Activated T-cell treated with anti-CD3 and anti-CD28 coated beads, Interleukin-2, amount 50 U/mL, for 24 hours (primary cell): ENCODE measurements at regions not wholly inside any gene's neighbourhood (a gene's known extent, or its start where the extent isn't known, plus 50 kb on each side); places are given as distances from the start of the nearest gene placed in this dataset.
"Not testable (repeated sequence)": the region's sequence is repeated elsewhere in the genome, so short reads cannot be mapped to it uniquely, and the experiment has no call there.

Experiments
- DNase-seq: peaks from one replicate; pipeline ENCODE4 v3.0.0-alpha.2; 2020
- H3K27ac Mint-ChIP-seq: 2 replicates; pipeline ENCODE4 v1.8.0; 2020; ENCODE audit warnings: mild to moderate bottlenecking, mixed read lengths
- H3K27me3 Mint-ChIP-seq: 2 replicates; pipeline ENCODE4 v1.8.0; 2020; ENCODE audit warnings: mixed read lengths
- H3K36me3 Mint-ChIP-seq: 2 replicates; pipeline ENCODE4 v1.8.0; 2020; ENCODE audit warnings: low read depth, mixed read lengths
- H3K4me1 Mint-ChIP-seq: 2 replicates; pipeline ENCODE4 v1.8.0; 2020; ENCODE audit warnings: low read depth, mixed read lengths
- H3K4me3 Mint-ChIP-seq: 2 replicates; pipeline ENCODE4 v1.8.0; 2020; ENCODE audit warnings: mild to moderate bottlenecking, moderate library complexity, mixed read lengths
- H3K9me3 Mint-ChIP-seq: 2 replicates; pipeline ENCODE4 v1.8.0; 2020; ENCODE audit warnings: mixed read lengths

DNA sequence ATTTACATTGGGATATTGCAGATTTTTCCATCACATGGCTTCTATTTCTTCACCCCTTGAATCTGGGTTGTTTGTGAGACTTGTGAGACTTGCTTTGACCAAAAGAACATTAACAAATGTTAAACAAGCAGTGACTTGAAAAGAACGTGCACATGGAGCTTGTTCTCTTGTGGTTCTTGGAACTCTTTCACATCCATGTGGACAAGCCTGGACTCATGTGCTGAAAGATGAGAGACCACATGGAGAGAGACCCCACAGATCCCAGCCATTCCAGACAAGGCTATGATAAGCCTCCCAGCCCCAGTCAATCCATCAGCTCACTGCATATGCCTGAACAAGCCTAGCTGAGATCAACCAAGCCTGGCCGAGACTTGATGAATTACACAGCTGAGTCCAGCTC, 1365.7 kb upstream of the GJE1 start:
- DNase-seq, result no peak
- no peaks in the 10 kb centered on the region for H3K4me1 Mint-ChIP-seq
- H3K4me3 Mint-ChIP-seq, result no peak overlapping the region
- H3K9me3 Mint-ChIP-seq, result peaks cover 17% of the 10 kb centered on the region
- H3K36me3 Mint-ChIP-seq, result no peaks in the 10 kb centered on the region
- peaks cover 5% of the 10 kb centered on the region for H3K27me3 Mint-ChIP-seq
- H3K27ac Mint-ChIP-seq, result no peak overlapping the region

DNA sequence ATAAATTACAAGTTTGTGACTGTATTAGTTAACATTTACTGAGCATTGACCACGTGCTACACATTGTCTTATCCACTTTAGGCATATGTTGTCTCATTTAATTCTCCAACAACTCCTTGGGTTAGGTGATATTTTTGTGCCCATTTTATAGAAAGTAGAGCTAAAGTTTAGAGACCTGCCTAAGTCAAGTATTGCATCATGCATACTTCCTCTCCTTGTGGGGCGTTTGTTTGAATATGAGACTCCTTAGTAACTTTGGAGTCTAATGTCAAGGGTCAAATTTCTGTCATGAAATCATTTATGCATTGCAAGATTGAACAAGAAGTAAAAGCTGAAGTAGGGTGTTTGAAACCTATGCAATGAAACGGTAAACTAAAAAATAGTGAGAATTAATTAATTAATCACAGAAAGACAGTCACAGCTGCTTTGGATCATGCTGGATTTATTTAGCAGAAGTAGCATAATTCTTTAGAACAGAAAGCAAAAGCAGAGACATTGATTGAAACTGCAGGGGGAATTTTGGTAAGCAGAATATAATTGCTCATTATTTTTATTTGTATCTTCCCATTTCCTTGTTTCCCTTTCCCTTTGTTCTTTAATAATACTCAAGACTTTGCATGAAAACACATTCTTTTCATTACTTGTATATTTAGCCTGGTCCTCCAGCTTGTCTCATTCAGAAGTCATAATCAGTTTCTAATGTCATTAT, 1374.4 kb upstream of the GJE1 start:
- no peak for DNase-seq
- Mint-ChIP-seq H3K27me3 (peaks cover 2% of the 10 kb centered on the region), H3K9me3 (no peaks in the 10 kb centered on the region), H3K4me3 (no peak overlapping the region), H3K36me3 (no peaks in the 10 kb centered on the region), H3K27ac (no peak overlapping the region), H3K4me1 (no peaks in the 10 kb centered on the region)

- Mint-ChIP-seq H3K36me3 (no peaks in the 10 kb centered on the region), H3K27ac (no peak overlapping the region), H3K27me3 (no peaks in the 10 kb centered on the region), H3K9me3 (peaks cover 10% of the 10 kb centered on the region), H3K4me1 (no peaks in the 10 kb centered on the region), H3K4me3 (no peak overlapping the region)
- no peak for DNase-seq
These were observed 1377.8 kb upstream of the CITED2 start for GRCh38 chr6:140752234-140752633.

DNA sequence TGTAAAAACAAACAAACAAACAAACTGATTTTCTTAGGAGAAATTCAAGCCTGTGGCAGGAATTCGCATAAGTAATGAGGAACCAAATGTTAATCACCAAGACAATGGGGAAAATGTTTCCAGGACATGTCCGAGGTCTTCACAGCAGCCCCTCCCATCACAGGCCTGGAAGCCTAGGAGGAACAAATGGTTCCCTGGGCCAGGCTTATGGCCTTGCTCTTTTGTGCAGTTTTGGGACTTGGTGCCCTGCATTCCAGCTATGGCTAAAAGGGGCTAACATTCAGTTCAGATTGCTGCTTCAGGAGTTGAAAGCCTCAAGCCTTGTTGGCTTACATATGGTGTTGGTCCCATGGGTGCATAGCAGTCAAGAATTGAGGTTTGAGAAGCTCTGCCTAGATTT, 1372.7 kb upstream of the CITED2 start:
- no peak overlapping the region for H3K27ac Mint-ChIP-seq
- H3K27me3 Mint-ChIP-seq, result peaks cover 6% of the 10 kb centered on the region
- H3K4me1 Mint-ChIP-seq, result no peaks in the 10 kb centered on the region
- DNase-seq, result no peak
- H3K9me3 Mint-ChIP-seq, result peaks cover 15% of the 10 kb centered on the region
- H3K36me3 Mint-ChIP-seq, result no peaks in the 10 kb centered on the region
- no peak overlapping the region for H3K4me3 Mint-ChIP-seq

DNA sequence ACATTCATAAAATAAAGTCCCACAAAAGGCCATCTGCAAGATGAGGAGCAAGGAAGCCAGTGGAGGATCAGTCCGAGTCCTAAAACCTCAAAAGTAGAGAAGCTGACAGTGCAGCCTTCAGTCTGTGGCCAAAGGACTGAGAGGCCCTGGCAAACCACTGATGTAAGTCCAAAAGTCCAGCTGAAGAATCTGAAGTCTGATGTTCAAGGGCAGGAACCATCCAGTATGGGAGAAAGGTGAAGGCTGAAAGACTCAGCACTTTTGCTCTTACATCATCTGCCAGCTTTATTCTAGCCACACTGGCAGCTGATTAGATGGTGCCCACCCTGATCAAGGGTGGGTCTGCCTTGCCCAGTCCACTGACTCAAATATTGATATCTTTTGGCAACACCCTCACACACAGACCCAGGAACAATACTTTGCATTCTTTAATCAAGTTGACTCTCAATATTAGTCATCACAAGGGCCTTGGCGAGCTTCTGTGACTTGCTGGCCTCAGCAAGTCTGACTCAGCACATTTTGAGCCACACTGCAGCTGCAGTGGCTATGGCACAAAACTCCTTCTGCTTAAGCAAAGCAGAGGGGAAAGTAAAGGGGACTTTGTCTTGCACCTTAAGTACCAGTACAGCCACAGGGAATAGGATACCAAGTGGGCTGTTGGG, 1370.3 kb upstream of the CITED2 start:
- H3K27me3 Mint-ChIP-seq, result peaks cover 6% of the 10 kb centered on the region
- peaks cover 15% of the 10 kb centered on the region for H3K9me3 Mint-ChIP-seq
- no peak for DNase-seq
- H3K4me3 Mint-ChIP-seq, result no peak overlapping the region
- no peaks in the 10 kb centered on the region for H3K4me1 Mint-ChIP-seq
- H3K36me3 Mint-ChIP-seq, result no peaks in the 10 kb centered on the region
- H3K27ac Mint-ChIP-seq, result no peak overlapping the region

GRCh38 chr6:140736231-140736630, 1361.8 kb upstream of the CITED2 start:
- Mint-ChIP-seq H3K4me1 (no peaks in the 10 kb centered on the region), H3K27ac (no peak overlapping the region), H3K36me3 (no peaks in the 10 kb centered on the region), H3K9me3 (no peaks in the 10 kb centered on the region), H3K27me3 (no peaks in the 10 kb centered on the region), H3K4me3 (no peak overlapping the region)
- no peak for DNase-seq

GRCh38 chr6:140732991-140733390, 1358.5 kb upstream of the CITED2 start:
- H3K36me3 Mint-ChIP-seq, result no peaks in the 10 kb centered on the region
- H3K9me3 Mint-ChIP-seq, result no peaks in the 10 kb centered on the region
- no peaks in the 10 kb centered on the region for H3K27me3 Mint-ChIP-seq
- no peak overlapping the region for H3K27ac Mint-ChIP-seq
- no peak for DNase-seq
- H3K4me1 Mint-ChIP-seq, result no peaks in the 10 kb centered on the region
- no peak overlapping the region for H3K4me3 Mint-ChIP-seq

DNA sequence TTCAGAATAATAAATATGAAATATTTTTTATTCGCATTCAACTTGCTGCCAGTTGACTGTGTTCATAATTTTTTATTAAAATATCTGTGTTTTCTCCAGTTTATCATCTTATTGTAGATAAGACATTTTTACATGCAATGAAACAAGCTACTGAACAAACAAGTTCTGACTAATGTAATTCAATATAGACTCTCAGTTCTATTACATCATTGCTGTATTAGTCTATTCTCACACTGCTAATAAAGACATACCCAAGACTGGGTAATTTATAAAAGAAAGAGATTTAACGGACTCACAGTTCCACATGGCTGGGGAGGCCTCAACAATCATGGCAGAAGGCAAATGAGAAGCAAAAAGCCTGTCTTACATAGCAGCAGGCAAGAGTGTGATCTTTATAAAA, 1357.7 kb upstream of the CITED2 start:
- H3K9me3 Mint-ChIP-seq, result no peaks in the 10 kb centered on the region
- H3K36me3 Mint-ChIP-seq, result no peaks in the 10 kb centered on the region
- H3K27ac Mint-ChIP-seq, result no peak overlapping the region

DNA sequence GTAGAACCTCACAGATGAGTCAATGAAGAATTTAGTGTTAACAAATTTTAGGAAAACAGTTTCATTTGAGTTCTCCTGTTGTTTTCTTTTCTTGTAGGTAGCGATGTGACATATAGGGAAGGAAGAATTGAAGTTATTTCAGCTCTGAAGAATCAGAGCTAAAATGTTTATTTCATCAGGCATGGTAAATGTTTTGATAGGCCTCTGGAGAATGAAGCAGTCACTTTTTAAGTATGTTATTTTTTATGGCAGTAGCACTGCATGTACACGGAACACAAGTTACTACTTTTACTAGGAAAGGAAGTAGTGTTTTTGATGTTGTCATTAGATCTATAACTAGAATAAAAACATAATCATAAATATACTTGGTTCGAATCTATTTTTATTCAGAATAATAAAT, 1357.3 kb upstream of the CITED2 start:
- no peaks in the 10 kb centered on the region for H3K4me1 Mint-ChIP-seq
- H3K4me3 Mint-ChIP-seq, result no peak overlapping the region
- no peaks in the 10 kb centered on the region for H3K36me3 Mint-ChIP-seq
- no peaks in the 10 kb centered on the region for H3K27me3 Mint-ChIP-seq
- H3K9me3 Mint-ChIP-seq, result no peaks in the 10 kb centered on the region
- no peak for DNase-seq
- H3K27ac Mint-ChIP-seq, result no peak overlapping the region

More for the DNA sequence above, 1357.7 kb upstream of the CITED2 start:
- DNase-seq, result no peak
- H3K27me3 Mint-ChIP-seq, result no peaks in the 10 kb centered on the region
- no peaks in the 10 kb centered on the region for H3K4me1 Mint-ChIP-seq
- no peak overlapping the region for H3K4me3 Mint-ChIP-seq

DNA sequence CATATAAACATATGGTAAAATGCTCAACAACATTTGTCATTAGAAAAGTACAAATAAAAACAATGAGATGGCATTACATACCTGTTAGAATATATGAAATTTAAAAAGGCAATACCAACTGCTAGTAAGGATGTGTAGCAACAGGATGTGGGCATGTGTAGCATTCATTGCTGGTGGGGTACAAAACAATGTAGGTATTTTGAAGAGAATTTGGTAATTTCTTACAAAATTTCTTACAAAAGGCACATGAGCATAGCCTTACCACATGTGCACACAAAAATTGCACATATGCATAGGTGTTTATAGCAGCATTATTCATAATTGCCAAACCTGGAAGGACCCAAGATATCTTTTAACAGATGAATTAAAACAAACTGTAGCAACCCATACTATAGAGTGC, 1355.1 kb upstream of the CITED2 start:
- H3K9me3 Mint-ChIP-seq, result no peaks in the 10 kb centered on the region
- no peak overlapping the region for H3K27ac Mint-ChIP-seq
- DNase-seq, result no peak
- H3K27me3 Mint-ChIP-seq, result no peaks in the 10 kb centered on the region
- no peak overlapping the region for H3K4me3 Mint-ChIP-seq
- H3K36me3 Mint-ChIP-seq, result no peaks in the 10 kb centered on the region
- no peaks in the 10 kb centered on the region for H3K4me1 Mint-ChIP-seq

GRCh38 chr6:140718021-140718420, 1343.6 kb upstream of the CITED2 start:
- Mint-ChIP-seq H3K4me3 (no peak overlapping the region), H3K9me3 (peaks cover 9% of the 10 kb centered on the region), H3K36me3 (no peaks in the 10 kb centered on the region), H3K27me3 (peaks cover 3% of the 10 kb centered on the region), H3K27ac (no peak overlapping the region), H3K4me1 (no peaks in the 10 kb centered on the region)
- DNase-seq, result no peak

DNA sequence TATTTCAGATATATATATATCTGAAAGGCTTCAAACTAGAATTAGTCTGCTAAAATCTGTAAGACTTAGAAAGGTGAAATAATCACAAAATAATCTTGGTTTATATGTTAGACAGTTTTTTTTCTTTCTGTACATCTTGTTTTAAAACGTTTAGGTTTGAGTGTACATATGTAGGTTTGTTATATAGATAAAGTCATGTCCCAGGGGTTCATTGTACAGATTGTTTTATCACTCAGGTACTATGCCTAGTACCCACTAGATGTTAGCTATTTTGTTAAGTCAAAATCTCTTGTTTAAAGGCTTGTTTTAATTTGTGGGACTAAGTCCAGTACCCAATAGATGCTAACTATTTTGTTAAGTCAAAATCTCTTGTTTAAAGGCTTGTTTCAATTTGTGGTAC, 1339.0 kb upstream of the CITED2 start:
- H3K27me3 Mint-ChIP-seq, result no peaks in the 10 kb centered on the region
- H3K9me3 Mint-ChIP-seq, result peaks cover 9% of the 10 kb centered on the region
- no peaks in the 10 kb centered on the region for H3K4me1 Mint-ChIP-seq
- no peak for DNase-seq
- H3K4me3 Mint-ChIP-seq, result no peak overlapping the region
- no peak overlapping the region for H3K27ac Mint-ChIP-seq
- H3K36me3 Mint-ChIP-seq, result no peaks in the 10 kb centered on the region

GRCh38 chr6:140711019-140711613, 1336.7 kb upstream of the CITED2 start:
- no peaks in the 10 kb centered on the region for H3K27me3 Mint-ChIP-seq
- H3K4me3 Mint-ChIP-seq, result no peak overlapping the region
- DNase-seq, result no peak
- no peaks in the 10 kb centered on the region for H3K36me3 Mint-ChIP-seq
- no peaks in the 10 kb centered on the region for H3K9me3 Mint-ChIP-seq
- no peaks in the 10 kb centered on the region for H3K4me1 Mint-ChIP-seq
- no peak overlapping the region for H3K27ac Mint-ChIP-seq

- Mint-ChIP-seq H3K36me3 (no peaks in the 10 kb centered on the region), H3K4me1 (no peaks in the 10 kb centered on the region), H3K27me3 (no peaks in the 10 kb centered on the region), H3K27ac (no peak overlapping the region), H3K4me3 (no peak overlapping the region), H3K9me3 (no peaks in the 10 kb centered on the region)
- DNase-seq, result no peak
These were observed 1334.0 kb upstream of the CITED2 start for GRCh38 chr6:140708441-140708840.

- H3K4me1 Mint-ChIP-seq, H3K9me3 Mint-ChIP-seq, DNase-seq, H3K4me3 Mint-ChIP-seq, H3K27ac Mint-ChIP-seq, H3K36me3 Mint-ChIP-seq, H3K27me3 Mint-ChIP-seq: not testable (repeated sequence)
These were observed 1329.6 kb upstream of the CITED2 start for GRCh38 chr6:140704008-140704407.
